ENCODE measurements at regions not wholly inside any gene's neighbourhood (a gene's known extent, or its start where the extent isn't known, plus 50 kb on each side); places are given as distances from the start of the nearest gene placed in this dataset.

GRCh38 chr2:51899643-51900042 lies 867.7 kb upstream of the NRXN1 start:
- TF ChIP-seq CTCF (IDR thresholded peaks at IDR 0.05; ENCODE audit: insufficient read depth, low read length, poor library complexity, severe bottlenecking): no peak
- TF ChIP-seq EZH2phosphoT487 (conservative IDR thresholded peaks at IDR 0.05; ENCODE audit: low read length): no peak

Data from SU-DHL-6 (cell line).